Spleen (tissue), 11 donors: ENCODE measurements at regions not wholly inside any gene's neighbourhood (a gene's known extent, or its start where the extent isn't known, plus 50 kb on each side); places are given as distances from the start of the nearest gene placed in this dataset.

ENCODE experiments used
- DNase-seq: peaks from one replicate; pipeline ENCODE4 v3.0.0-alpha.2; 2020
- H3K27ac ChIP-seq, 8 donors: fragments of 200-600 bp; sonication (generic) in 7 of 8; 1 replicate in 4 of 8; 2 replicates in 4 of 8; pipeline versions ENCODE4 v1.5.0 to v1.8.0; 2016 to 2021; ENCODE audit warnings: inconsistent platforms in 4 of 8, mild to moderate bottlenecking in 4 of 8, moderate library complexity in 1 of 8
- H3K27me3 ChIP-seq, 7 donors: fragments of 200-600 bp; sonication (generic) in 6 of 7; replicated peaks in 1 of 7; 1 replicate in 4 of 7; 2 replicates in 3 of 7; pipeline versions ENCODE4 v1.5.0 to v1.8.0; 2016 to 2021; ENCODE audit warnings: inconsistent platforms in 3 of 7, mild to moderate bottlenecking in 1 of 7
- H3K36me3 ChIP-seq, 6 donors: fragments of 200-600 bp; sonication (generic) in 5 of 6; 1 replicate in 4 of 6; 2 replicates in 2 of 6; pipeline versions ENCODE4 v1.5.0 to v1.8.0; 2016 to 2021; ENCODE audit warnings: inconsistent platforms in 2 of 6
- H3K4me1 ChIP-seq, 6 donors: fragments of 200-600 bp; sonication (generic) in 5 of 6; 1 replicate in 3 of 6; 2 replicates in 3 of 6; pipeline versions ENCODE4 v1.5.0 to v1.8.0; 2016 to 2021; ENCODE audit warnings: inconsistent platforms in 3 of 6
- H3K4me3 ChIP-seq, 8 donors: fragments of 200-600 bp; sonication (generic) in 7 of 8; 1 replicate in 4 of 8; 2 replicates in 4 of 8; pipeline versions ENCODE4 v1.5.0 to v1.8.0; 2016 to 2021; ENCODE audit warnings: inconsistent platforms in 4 of 8, mild to moderate bottlenecking in 4 of 8, moderate library complexity in 2 of 8
- H3K9me3 ChIP-seq, 8 donors: fragments of 200-600 bp; sonication (generic) in 7 of 8; 1 replicate in 4 of 8; 2 replicates in 4 of 8; pipeline versions ENCODE4 v1.5.0 to v1.8.0; 2016 to 2021; ENCODE audit warnings: inconsistent platforms in 4 of 8
- CTCF ChIP-seq, 11 experiments: fragments of 200-600 bp in 7 of 11; fragments of 450-650 bp in 4 of 11; sonication (generic) in 4 of 11; IDR thresholded peaks in 8 of 11; conservative IDR thresholded peaks in 3 of 11; 1 replicate in 7 of 11; 2 replicates in 4 of 11; pipeline versions ENCODE4 v1.4.0 to v1.8.0; 2016 to 2021; ENCODE audit warnings: antibody characterized with exemption in 11 of 11, inconsistent platforms in 4 of 11, mild to moderate bottlenecking in 1 of 11
- POLR2A ChIP-seq, 3 donors: fragments of 450-650 bp; IDR thresholded peaks; one replicate each; pipeline ENCODE4 v1.5.1; 2017; ENCODE audit warnings: antibody characterized with exemption in 3 of 3, mild to moderate bottlenecking in 1 of 3
- POLR2AphosphoS5 ChIP-seq, 3 donors: sonication (generic); formaldehyde crosslinking; IDR thresholded peaks; one replicate each; pipeline ENCODE4 v1.5.1; 2017; ENCODE audit warnings: antibody characterized with exemption in 3 of 3
- WGBS, 5 donors: extraction: QIAGEN DNeasy Blood & Tissue Kit in 3 of 5; methylation state at CpG; one replicate each; pipeline versions ENCODE4 v1.1.5 to v1.1.7; 2013 to 2018; 5-methylcytosine and 5-hydroxymethylcytosine counted together
- intact Hi-C: fragments of 100-400 bp; cut with DNase I; formaldehyde crosslinking; loops from one replicate; pipeline ENCODE4 v1.15.0; 2023; ENCODE audit warnings: low total_unique reads
- donor health status: healthy with polysubstance abuse.
- donor health status: DM: no; HTN: no; CAD: no; lungs with moderate emphysema.
- donor health status: DM: no; HTN: no; CAD: no.
- donor health status: Bipolar disorder and iron deficiency.
- donor health status: healthy.
- donor health status: DM: no; HTN: no; CAD: no.
- donor health status: DM: yes; HTN: yes; CAD: no.

GRCh38 chr10:33799944-33800323 lies 465.5 kb upstream of the NRP1 start:
- DNase-seq = no peak
- 88 to 96% (median 95%) methylated on average over 5 of the region's 5 CpGs for WGBS, 5 donors
- Histone ChIP-seq H3K9me3 (no peaks in the 10 kb centered on the region), H3K36me3 (no peaks in the 10 kb centered on the region), H3K27ac (no peak overlapping the region), H3K27me3 (no peaks in the 10 kb centered on the region), H3K4me1 (peaks cover 0 to 7% (median 0%) of the 10 kb centered on the region in 6 donors), H3K4me3 (no peak overlapping the region)
- TF ChIP-seq CTCF (IDR thresholded peaks at IDR 0.05 in 8 of 11, conservative IDR thresholded peaks at IDR 0.05 in 3 of 11) (no peak), POLR2AphosphoS5 (IDR thresholded peaks at IDR 0.05) (no peak), POLR2A (IDR thresholded peaks at IDR 0.05) (no peak)
- intact Hi-C loops = no loop called here

- WGBS, 5 donors = 46 to 72% (median 66%) methylated on average over 4 of the region's 4 CpGs
- no peak for DNase-seq
- intact Hi-C loops = no loop called here
- Histone ChIP-seq H3K4me3 (no peak overlapping the region), H3K4me1 (peaks cover 0 to 7% (median 0%) of the 10 kb centered on the region in 6 donors), H3K9me3 (no peaks in the 10 kb centered on the region), H3K36me3 (no peaks in the 10 kb centered on the region), H3K27ac (no peak overlapping the region), H3K27me3 (no peaks in the 10 kb centered on the region)
- TF ChIP-seq POLR2AphosphoS5 (IDR thresholded peaks at IDR 0.05) = no peak
- TF ChIP-seq CTCF (IDR thresholded peaks at IDR 0.05 in 8 of 11, conservative IDR thresholded peaks at IDR 0.05 in 3 of 11) = no peak
- TF ChIP-seq POLR2A (IDR thresholded peaks at IDR 0.05) = no peak
Measured at GRCh38 chr10:33799281-33799943, 464.9 kb upstream of the NRP1 start.

GRCh38 chr10:33798754-33799153 lies 464.3 kb upstream of the NRP1 start:
- Histone ChIP-seq H3K9me3 (no peaks in the 10 kb centered on the region), H3K4me3 (no peak overlapping the region), H3K4me1 (peaks cover 0 to 7% (median 0%) of the 10 kb centered on the region in 6 donors), H3K27ac (no peak overlapping the region), H3K36me3 (no peaks in the 10 kb centered on the region), H3K27me3 (no peaks in the 10 kb centered on the region)
- no peak for DNase-seq
- intact Hi-C loops = no loop called here
- 83 to 100% (median 91%) methylated on average over 1 of the region's 1 CpG for WGBS, 5 donors
- no peak for TF ChIP-seq CTCF (IDR thresholded peaks at IDR 0.05 in 8 of 11, conservative IDR thresholded peaks at IDR 0.05 in 3 of 11)
- no peak for TF ChIP-seq POLR2A (IDR thresholded peaks at IDR 0.05)
- TF ChIP-seq POLR2AphosphoS5 (IDR thresholded peaks at IDR 0.05) = no peak

- no peak for TF ChIP-seq CTCF (IDR thresholded peaks at IDR 0.05 in 8 of 11, conservative IDR thresholded peaks at IDR 0.05 in 3 of 11)
- no peak for TF ChIP-seq POLR2AphosphoS5 (IDR thresholded peaks at IDR 0.05)
- TF ChIP-seq POLR2A (IDR thresholded peaks at IDR 0.05) = no peak
- Histone ChIP-seq H3K4me1 (peaks cover 0 to 7% (median 0%) of the 10 kb centered on the region in 6 donors), H3K4me3 (no peak overlapping the region), H3K36me3 (no peaks in the 10 kb centered on the region), H3K27ac (no peak overlapping the region), H3K27me3 (no peaks in the 10 kb centered on the region), H3K9me3 (no peaks in the 10 kb centered on the region)
- DNase-seq = no peak
- intact Hi-C loops = no loop called here
- WGBS, 5 donors = 77 to 93% (median 87%) methylated on average over 1 to 2 of the region's 2 CpGs
Measured at GRCh38 chr10:33796680-33797079, 462.2 kb upstream of the NRP1 start.
